ENCODE measurements at regions not wholly inside any gene's neighbourhood (a gene's known extent, or its start where the extent isn't known, plus 50 kb on each side); places are given as distances from the start of the nearest gene placed in this dataset.

GRCh38 chr2:150570712-150571111 lies 83.2 kb upstream of the RND3 start:
- TF ChIP-seq CTCF (IDR thresholded peaks at IDR 0.05) (no peak), POLR2A (IDR thresholded peaks at IDR 0.05) (no peak)

Data from esophagus squamous epithelium (tissue), 4 donors.